GM12891 (cell line): ENCODE measurements at regions not wholly inside any gene's neighbourhood (a gene's known extent, or its start where the extent isn't known, plus 50 kb on each side); places are given as distances from the start of the nearest gene placed in this dataset.

Experiments
- POLR2A ChIP-seq: IDR thresholded peaks from 2 replicates; pipeline ENCODE4 v1.6.1; 2011; ENCODE audit warnings: low read depth, low read length, control low read depth
- POLR2AphosphoS5 ChIP-seq: IDR thresholded peaks from 2 replicates; pipeline ENCODE4 v1.6.1; 2011; ENCODE audit warnings: low read depth, low read length, control low read depth
- POU2F2 ChIP-seq: IDR thresholded peaks from 2 replicates; pipeline ENCODE4 v1.6.1; 2011; ENCODE audit warnings: low read depth, mild to moderate bottlenecking, control low read depth, low read length, moderate library complexity
- TAF1 ChIP-seq: IDR thresholded peaks from 2 replicates; pipeline ENCODE4 v1.6.1; 2011; ENCODE audit warnings: low read depth, low read length, control low read depth

DNA sequence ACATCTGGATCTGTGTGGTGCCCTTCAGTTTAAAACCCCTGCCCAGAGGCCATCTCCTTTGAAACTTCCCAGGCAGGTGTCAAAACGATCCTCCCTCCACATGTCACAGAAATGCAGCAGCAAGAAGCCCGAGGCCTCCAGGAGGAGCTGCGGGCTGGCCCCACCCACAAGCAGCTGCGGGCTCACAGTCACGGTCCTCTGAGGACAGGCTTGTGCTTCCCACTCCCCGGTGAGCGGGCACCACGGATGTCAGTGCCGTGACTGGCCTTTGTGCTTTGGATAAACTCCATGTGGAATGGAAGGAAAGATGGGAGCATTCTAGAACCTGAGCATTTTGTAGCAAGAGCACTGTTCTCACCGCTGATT, 65.8 kb downstream of the SIK1 start:
- TF ChIP-seq POU2F2 (no peak), POLR2A (no peak), POLR2AphosphoS5 (no peak), TAF1 (no peak)
